GM23338 (cell line): ENCODE measurements at regions not wholly inside any gene's neighbourhood (a gene's known extent, or its start where the extent isn't known, plus 50 kb on each side); places are given as distances from the start of the nearest gene placed in this dataset.

Source experiments
- ATAC-seq: fragments of 200-7000 bp; cut with Tn5 transposase; 3 replicates; pipeline ENCODE4 v1.9.1; 2020
- DNase-seq: peaks from one replicate; pipeline ENCODE4 v3.0.0-alpha.2; 2015; ENCODE audit warnings: low spot score
- H2AFZ ChIP-seq: fragments of 200-600 bp; sonication (generic); 2 replicates; pipeline ENCODE4 v1.8.0; 2016; ENCODE audit warnings: antibody characterized with exemption, mild to moderate bottlenecking, moderate library complexity
- H3F3A ChIP-seq: fragments of 200-600 bp; sonication (generic); replicated peaks from 2 replicates; pipeline ENCODE4 v1.8.0; 2017; ENCODE audit warnings: antibody characterized with exemption, mixed run types, low read depth
- H3K27ac ChIP-seq: fragments of 200-600 bp; sonication (generic); 2 replicates; pipeline ENCODE4 v1.6.1; 2016; ENCODE audit warnings: low read depth
- H3K27me3 ChIP-seq: fragments of 200-600 bp; sonication (generic); 2 replicates; pipeline ENCODE4 v1.8.0; 2016; ENCODE audit warnings: mild to moderate bottlenecking, mixed run types, moderate library complexity; ENCODE audit not compliant: insufficient read depth
- H3K36me3 ChIP-seq: fragments of 200-600 bp; sonication (generic); 2 replicates; pipeline ENCODE4 v1.8.0; 2016; ENCODE audit warnings: mild to moderate bottlenecking; ENCODE audit not compliant: insufficient read depth
- H3K4me1 ChIP-seq: fragments of 200-600 bp; sonication (generic); 2 replicates; pipeline ENCODE4 v1.8.0; 2016; ENCODE audit warnings: mild to moderate bottlenecking, moderate library complexity; ENCODE audit not compliant: insufficient read depth
- H3K4me2 ChIP-seq: fragments of 200-600 bp; sonication (generic); 2 replicates; pipeline ENCODE4 v1.7.1; 2017; ENCODE audit warnings: mixed run types
- H3K4me3 ChIP-seq: fragments of 200-600 bp; sonication (generic); 2 replicates; pipeline ENCODE4 v1.6.1; 2016; ENCODE audit warnings: mixed run types
- H3K79me2 ChIP-seq: fragments of 200-600 bp; sonication (generic); replicated peaks from 2 replicates; pipeline ENCODE4 v1.8.0; 2017; ENCODE audit warnings: mild to moderate bottlenecking; ENCODE audit not compliant: insufficient read depth
- H3K9me2 ChIP-seq: fragments of 200-600 bp; sonication (generic); 2 replicates; pipeline ENCODE4 v1.8.0; 2017; ENCODE audit not compliant: insufficient read depth
- H4K20me1 ChIP-seq: fragments of 200-600 bp; sonication (generic); replicated peaks from 2 replicates; pipeline ENCODE4 v1.8.0; 2017; ENCODE audit warnings: mild to moderate bottlenecking; ENCODE audit not compliant: insufficient read depth
- H3K27ac Mint-ChIP-seq: 2 replicates; pipeline ENCODE4 v1.8.0; 2020; ENCODE audit warnings: inconsistent platforms, mild to moderate bottlenecking, moderate library complexity, mixed read lengths
- H3K27me3 Mint-ChIP-seq: 3 replicates; pipeline ENCODE4 v1.8.0; 2022; ENCODE audit warnings: low read depth, mild to moderate bottlenecking, moderate library complexity, mixed read lengths, inconsistent platforms; ENCODE audit not compliant: insufficient read depth, poor library complexity
- H3K36me3 Mint-ChIP-seq: 3 replicates; pipeline ENCODE4 v1.8.0; 2021; ENCODE audit warnings: low read depth, mild to moderate bottlenecking, inconsistent platforms, moderate library complexity, mixed read lengths
- H3K4me1 Mint-ChIP-seq: 3 replicates; pipeline ENCODE4 v1.8.0; 2020; ENCODE audit warnings: mild to moderate bottlenecking, inconsistent platforms, mixed read lengths
- H3K4me3 Mint-ChIP-seq: 3 replicates; pipeline ENCODE4 v1.8.0; 2021; ENCODE audit warnings: moderate library complexity, mild to moderate bottlenecking, inconsistent platforms, mixed read lengths
- H3K9me3 Mint-ChIP-seq: 3 replicates; pipeline ENCODE4 v1.8.0; 2020; ENCODE audit warnings: moderate library complexity, mild to moderate bottlenecking, inconsistent platforms, mixed read lengths
- CREB1 ChIP-seq: fragments of 250-450 bp; sonication (Bioruptor Pico); IDR thresholded peaks from 2 replicates; pipeline ENCODE4 v1.5.0; 2020; ENCODE audit warnings: low read depth, mild to moderate bottlenecking, moderate library complexity
- EZH2phosphoT487 ChIP-seq: fragments of 200-600 bp; sonication (generic); IDR thresholded peaks from one replicate; pipeline ENCODE4 v1.8.1; 2018; ENCODE audit warnings: antibody characterized with exemption; ENCODE audit not compliant: unreplicated experiment
- NANOG ChIP-seq: IDR thresholded peaks from 2 replicates; pipeline ENCODE4 v1.6.1; 2016; ENCODE audit warnings: antibody characterized with exemption, borderline replicate concordance
- STAT1 ChIP-seq: IDR thresholded peaks from one replicate; pipeline ENCODE4 v1.6.1; 2016; ENCODE audit warnings: antibody characterized with exemption; ENCODE audit not compliant: unreplicated experiment
- ZNF331 ChIP-seq: fragments of 250-450 bp; sonication (Bioruptor Pico); IDR thresholded peaks from 2 replicates; pipeline ENCODE4 v1.5.0; 2020; ENCODE audit warnings: low read depth, mild to moderate bottlenecking, moderate library complexity
- TF ChIP-seq, protein P1 (sequence below), 2 experiments: fragments of 200-600 bp in 1 of 2; sonication (generic) in 1 of 2; conservative IDR thresholded peaks; 2 replicates each; pipeline versions ENCODE4 v1.5.1 to v1.6.1; 2016 to 2017; ENCODE audit warnings: antibody characterized with exemption in 2 of 2, low read depth in 2 of 2, mild to moderate bottlenecking in 2 of 2, moderate library complexity in 1 of 2
- TF ChIP-seq, protein P2 (sequence below): IDR thresholded peaks from 2 replicates; pipeline ENCODE4 v1.6.1; 2016; ENCODE audit warnings: antibody characterized with exemption

DNA sequence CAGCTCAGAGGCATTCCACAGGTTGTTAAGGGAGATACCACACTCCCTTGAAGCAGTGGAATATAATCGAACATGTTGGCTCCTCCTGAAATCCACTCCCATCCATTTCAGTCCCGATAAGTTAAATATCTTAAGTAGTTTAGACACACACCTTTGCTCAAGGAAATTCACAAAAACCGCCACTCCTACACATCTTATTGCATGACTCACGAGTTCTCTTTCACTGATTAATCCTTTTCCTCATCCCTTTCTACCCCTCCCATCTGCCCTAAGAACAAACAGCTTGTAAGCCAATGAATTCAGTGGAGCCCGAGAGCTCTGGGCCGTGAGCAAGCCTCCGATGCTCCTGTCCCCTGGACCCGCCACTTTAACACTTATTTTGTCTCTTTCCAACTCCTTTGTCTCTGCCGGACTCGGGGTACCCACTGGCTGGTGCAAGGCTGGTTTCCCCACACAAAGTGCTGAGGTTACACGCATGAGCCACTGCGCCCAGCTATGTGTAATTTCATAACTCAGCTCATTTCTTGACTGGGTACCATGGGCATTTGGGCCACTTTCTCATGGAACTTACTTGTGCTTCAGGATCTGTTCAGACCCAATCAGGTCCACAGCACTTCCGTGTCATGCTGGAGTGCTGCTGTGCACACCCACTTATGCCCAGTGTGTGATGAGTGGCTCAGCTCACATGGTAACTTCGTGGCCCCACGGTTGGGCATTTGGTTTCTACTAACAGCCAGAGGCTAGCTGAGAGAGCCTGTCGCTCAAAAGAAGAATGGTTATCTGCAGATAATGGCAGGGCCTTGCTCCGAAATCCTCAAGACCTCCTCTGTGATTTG lies 171.8 kb upstream of the ALG10B start:
- no peaks in the 10 kb centered on the region for H3K9me2 ChIP-seq
- peaks cover 99% of the 10 kb centered on the region for H3K9me3 Mint-ChIP-seq
- no peak overlapping the region for H3K27ac Mint-ChIP-seq
- no peaks in the 10 kb centered on the region for H4K20me1 ChIP-seq
- ATAC-seq (no peak), DNase-seq (no peak)
- H3K4me1 ChIP-seq, result no peaks in the 10 kb centered on the region
- no peaks in the 10 kb centered on the region; the same call in 2 of the 3 replicates for H3K4me1 Mint-ChIP-seq
- H3F3A ChIP-seq, result no peaks in the 10 kb centered on the region
- no peak overlapping the region for H3K4me2 ChIP-seq
- H2AFZ ChIP-seq, result no peak overlapping the region
- H3K79me2 ChIP-seq, result no peaks in the 10 kb centered on the region
- H3K36me3 Mint-ChIP-seq, result peaks cover 43% of the 10 kb centered on the region
- H3K4me3 Mint-ChIP-seq, result no peak overlapping the region
- no peak overlapping the region for H3K4me3 ChIP-seq
- no peaks in the 10 kb centered on the region for H3K27me3 ChIP-seq
- no peak for TF ChIP-seq CREB1 (CRISPR knock-in tag)
- peaks cover 6% of the 10 kb centered on the region for H3K27me3 Mint-ChIP-seq
- H3K36me3 ChIP-seq, result peaks cover 8% of the 10 kb centered on the region; the same call in 1 of the 2 replicates
- no peak overlapping the region for H3K27ac ChIP-seq

DNA sequence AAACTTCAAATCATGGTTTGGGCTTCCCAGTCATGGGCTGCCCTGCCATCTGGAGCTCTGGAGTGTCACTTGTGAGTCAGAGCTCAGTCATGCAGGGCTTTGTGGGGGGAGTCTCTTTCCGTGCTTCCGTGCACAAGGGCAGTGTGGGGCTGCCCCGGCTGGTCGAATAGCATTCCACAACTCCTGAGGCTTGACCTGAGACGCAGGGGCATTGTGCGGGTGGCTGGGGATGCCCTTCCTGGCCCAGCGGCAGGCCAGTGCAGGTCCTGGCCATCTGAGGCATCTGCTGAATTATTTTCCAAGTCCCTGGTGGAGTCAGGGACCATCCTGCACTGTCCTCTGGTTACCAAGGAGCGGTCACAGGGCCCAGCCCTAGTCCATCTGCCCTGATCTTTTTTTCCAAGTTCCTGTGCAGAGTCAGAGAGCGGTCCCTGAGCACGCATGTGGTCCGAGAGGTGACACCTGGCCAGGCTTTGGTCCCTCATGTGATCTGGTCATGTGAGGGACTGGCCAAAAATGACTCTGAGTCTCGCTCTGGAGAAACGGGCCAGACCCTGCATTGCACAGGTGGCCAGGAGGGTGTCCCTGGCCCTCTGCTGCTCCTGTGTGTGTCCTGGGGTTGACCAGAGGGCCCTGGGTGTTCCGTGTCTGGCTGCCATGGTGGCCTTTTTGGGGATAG lies 167.0 kb upstream of the ALG10B start:
- no peaks in the 10 kb centered on the region for H3F3A ChIP-seq
- Mint-ChIP-seq H3K27me3 (peaks cover 9% of the 10 kb centered on the region), H3K9me3 (peaks cover 98% of the 10 kb centered on the region), H3K4me3 (no peak overlapping the region), H3K4me1 (no peaks in the 10 kb centered on the region; the same call in 2 of the 3 replicates), H3K36me3 (peaks cover 57% of the 10 kb centered on the region), H3K27ac (no peak overlapping the region)
- DNase-seq, result no peak
- no peaks in the 10 kb centered on the region for H4K20me1 ChIP-seq
- no peak overlapping the region for H3K27ac ChIP-seq
- no peaks in the 10 kb centered on the region for H3K27me3 ChIP-seq
- no peaks in the 10 kb centered on the region for H3K4me1 ChIP-seq
- H3K9me2 ChIP-seq, result no peaks in the 10 kb centered on the region
- no peak overlapping the region for H3K4me3 ChIP-seq
- TF ChIP-seq EZH2phosphoT487 (no peak), ZNF331 (CRISPR knock-in tag) (no peak), STAT1 (no peak), NANOG (no peak)
- TF ChIP-seq, protein P1, sequence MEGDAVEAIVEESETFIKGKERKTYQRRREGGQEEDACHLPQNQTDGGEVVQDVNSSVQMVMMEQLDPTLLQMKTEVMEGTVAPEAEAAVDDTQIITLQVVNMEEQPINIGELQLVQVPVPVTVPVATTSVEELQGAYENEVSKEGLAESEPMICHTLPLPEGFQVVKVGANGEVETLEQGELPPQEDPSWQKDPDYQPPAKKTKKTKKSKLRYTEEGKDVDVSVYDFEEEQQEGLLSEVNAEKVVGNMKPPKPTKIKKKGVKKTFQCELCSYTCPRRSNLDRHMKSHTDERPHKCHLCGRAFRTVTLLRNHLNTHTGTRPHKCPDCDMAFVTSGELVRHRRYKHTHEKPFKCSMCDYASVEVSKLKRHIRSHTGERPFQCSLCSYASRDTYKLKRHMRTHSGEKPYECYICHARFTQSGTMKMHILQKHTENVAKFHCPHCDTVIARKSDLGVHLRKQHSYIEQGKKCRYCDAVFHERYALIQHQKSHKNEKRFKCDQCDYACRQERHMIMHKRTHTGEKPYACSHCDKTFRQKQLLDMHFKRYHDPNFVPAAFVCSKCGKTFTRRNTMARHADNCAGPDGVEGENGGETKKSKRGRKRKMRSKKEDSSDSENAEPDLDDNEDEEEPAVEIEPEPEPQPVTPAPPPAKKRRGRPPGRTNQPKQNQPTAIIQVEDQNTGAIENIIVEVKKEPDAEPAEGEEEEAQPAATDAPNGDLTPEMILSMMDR (conservative IDR thresholded peaks at IDR 0.05; ENCODE audit: low read depth in 2 of 2), result no peak
- TF ChIP-seq, protein P2, sequence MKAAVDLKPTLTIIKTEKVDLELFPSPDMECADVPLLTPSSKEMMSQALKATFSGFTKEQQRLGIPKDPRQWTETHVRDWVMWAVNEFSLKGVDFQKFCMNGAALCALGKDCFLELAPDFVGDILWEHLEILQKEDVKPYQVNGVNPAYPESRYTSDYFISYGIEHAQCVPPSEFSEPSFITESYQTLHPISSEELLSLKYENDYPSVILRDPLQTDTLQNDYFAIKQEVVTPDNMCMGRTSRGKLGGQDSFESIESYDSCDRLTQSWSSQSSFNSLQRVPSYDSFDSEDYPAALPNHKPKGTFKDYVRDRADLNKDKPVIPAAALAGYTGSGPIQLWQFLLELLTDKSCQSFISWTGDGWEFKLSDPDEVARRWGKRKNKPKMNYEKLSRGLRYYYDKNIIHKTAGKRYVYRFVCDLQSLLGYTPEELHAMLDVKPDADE, result no peak
- no peak for ATAC-seq
- H3K79me2 ChIP-seq, result no peaks in the 10 kb centered on the region
- no peak overlapping the region for H2AFZ ChIP-seq
- no peak overlapping the region for H3K4me2 ChIP-seq
- H3K36me3 ChIP-seq, result peaks cover 8% of the 10 kb centered on the region; the same call in 1 of the 2 replicates
